AG09309 (cell line): ENCODE measurements at regions not wholly inside any gene's neighbourhood (a gene's known extent, or its start where the extent isn't known, plus 50 kb on each side); places are given as distances from the start of the nearest gene placed in this dataset.

Source experiments
- DNase-seq: peaks from one replicate; pipeline ENCODE4 v3.0.0-alpha.2; 2010; ENCODE audit warnings: low read depth
- H3K4me3 ChIP-seq: 2 replicates; pipeline ENCODE4 v1.5.1; 2011; ENCODE audit warnings: mild to moderate bottlenecking, low read depth, low read length, moderate library complexity; ENCODE audit not compliant: control insufficient read depth
- TF ChIP-seq, protein P1 (sequence below): IDR thresholded peaks from 2 replicates; pipeline ENCODE4 v1.5.1; 2011; ENCODE audit warnings: mild to moderate bottlenecking, low read depth, low read length, inconsistent platforms; ENCODE audit not compliant: insufficient read depth, control insufficient read depth; ENCODE audit errors: missing control alignments

DNA sequence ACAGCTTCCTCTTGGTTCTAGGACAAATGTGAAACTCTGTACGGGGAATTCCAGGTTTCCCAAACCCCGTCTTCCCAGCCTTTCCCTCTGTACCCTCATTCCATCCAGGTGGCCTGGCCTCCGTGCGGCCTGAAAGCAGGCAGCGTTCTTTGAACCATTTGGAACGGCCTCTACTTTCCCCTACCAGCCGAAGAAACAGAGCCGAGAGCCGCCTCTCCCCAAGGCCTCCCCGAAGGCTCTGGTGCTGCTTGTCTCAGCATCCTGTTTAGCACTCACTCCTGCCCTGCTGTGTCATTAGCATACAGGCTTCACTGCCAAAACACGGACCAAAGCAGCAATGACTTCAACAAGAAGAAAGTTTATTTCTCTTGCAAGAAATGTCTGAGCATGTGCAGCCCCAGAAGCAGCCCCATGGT lies 137.7 kb downstream of the HSD17B3 start:
- H3K4me3 ChIP-seq: no peak overlapping the region
- no peak for DNase-seq
- TF ChIP-seq, protein P1, sequence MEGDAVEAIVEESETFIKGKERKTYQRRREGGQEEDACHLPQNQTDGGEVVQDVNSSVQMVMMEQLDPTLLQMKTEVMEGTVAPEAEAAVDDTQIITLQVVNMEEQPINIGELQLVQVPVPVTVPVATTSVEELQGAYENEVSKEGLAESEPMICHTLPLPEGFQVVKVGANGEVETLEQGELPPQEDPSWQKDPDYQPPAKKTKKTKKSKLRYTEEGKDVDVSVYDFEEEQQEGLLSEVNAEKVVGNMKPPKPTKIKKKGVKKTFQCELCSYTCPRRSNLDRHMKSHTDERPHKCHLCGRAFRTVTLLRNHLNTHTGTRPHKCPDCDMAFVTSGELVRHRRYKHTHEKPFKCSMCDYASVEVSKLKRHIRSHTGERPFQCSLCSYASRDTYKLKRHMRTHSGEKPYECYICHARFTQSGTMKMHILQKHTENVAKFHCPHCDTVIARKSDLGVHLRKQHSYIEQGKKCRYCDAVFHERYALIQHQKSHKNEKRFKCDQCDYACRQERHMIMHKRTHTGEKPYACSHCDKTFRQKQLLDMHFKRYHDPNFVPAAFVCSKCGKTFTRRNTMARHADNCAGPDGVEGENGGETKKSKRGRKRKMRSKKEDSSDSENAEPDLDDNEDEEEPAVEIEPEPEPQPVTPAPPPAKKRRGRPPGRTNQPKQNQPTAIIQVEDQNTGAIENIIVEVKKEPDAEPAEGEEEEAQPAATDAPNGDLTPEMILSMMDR: no peak

DNA sequence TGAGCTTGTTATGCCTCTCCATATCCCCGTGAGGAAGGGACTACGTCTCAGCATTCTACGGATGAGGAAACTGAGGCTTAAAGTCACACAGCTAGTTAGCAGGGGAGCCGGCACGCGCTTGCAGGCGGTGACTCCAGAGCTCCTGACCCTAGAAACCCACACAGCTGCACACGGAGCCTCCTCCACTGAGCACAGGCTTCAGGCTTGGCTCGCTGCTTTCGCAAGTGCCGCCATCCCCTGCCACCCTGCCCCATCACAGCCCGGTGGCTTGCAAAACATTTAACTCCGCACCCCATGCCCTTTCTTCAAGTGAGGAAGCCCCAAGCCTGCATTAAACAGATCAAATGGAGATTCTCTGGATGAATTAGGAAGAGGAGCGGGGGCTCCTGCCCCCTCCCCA lies 138.3 kb downstream of the HSD17B3 start:
- TF ChIP-seq, protein P1: no peak
- no peak overlapping the region for H3K4me3 ChIP-seq
- no peak for DNase-seq

DNA sequence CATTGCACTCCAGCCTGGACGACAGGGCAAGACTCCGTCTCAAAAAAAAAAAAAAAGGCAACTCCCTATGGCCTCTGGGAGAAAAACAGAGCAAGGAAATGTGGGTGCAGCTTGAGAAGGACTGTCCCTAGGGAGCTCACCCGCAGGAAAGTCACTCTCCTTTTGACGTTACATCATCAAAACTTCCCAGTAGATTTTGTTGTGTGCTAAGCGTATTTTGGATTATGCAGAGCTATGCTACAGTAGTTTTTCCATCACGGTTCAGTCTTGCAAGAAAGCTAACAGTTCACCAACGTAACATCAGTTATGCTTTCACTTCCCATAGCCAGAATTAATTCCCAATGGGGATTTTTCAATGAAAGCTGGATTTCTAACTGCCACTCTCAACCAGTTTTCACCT lies 138.8 kb downstream of the HSD17B3 start:
- H3K4me3 ChIP-seq: no peak overlapping the region
- no peak for DNase-seq
- TF ChIP-seq, protein P1: no peak

DNA sequence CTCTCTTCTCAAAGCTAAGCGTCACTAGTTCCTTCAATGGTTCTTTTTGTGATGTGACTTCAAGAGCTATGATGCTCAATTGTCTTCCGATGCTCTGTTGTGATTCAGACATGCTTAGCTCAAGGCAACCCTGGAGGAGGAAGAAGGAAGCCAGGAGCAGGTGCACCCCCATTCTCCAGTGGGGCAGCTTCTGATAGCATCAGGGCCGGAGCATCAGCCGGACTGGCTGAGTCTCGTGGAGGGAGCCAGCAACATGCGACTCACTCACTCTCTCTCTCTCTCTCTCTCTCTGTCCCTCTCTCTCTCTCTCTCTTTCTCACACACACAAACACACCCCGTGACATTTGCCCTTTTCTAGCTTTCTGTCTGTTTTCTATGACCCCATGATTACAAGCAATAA lies 140.2 kb downstream of the HSD17B3 start:
- no peak overlapping the region for H3K4me3 ChIP-seq
- no peak for DNase-seq
- TF ChIP-seq, protein P1: no peak

DNA sequence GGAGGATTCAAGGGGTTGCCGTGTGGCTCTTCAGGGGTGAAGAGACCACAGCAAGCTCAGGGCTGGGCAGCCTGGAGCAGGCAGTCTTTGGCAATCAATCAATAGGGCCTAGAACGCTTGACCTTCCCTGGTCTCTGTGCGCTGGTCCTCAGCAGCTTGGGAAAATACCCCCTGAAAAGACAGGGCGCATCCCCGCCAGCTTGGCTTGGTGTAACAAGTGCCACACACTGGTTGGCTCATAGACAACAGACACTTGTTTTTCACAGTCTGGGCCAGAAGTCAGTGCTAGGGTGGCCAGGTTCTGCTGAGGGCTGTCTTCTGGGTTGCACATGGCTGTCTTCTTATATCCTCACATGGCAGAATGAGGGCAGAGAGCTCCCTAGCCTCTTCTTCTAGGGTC lies 141.1 kb downstream of the HSD17B3 start:
- no peak for DNase-seq
- TF ChIP-seq, protein P1: no peak
- H3K4me3 ChIP-seq: no peak overlapping the region

DNA sequence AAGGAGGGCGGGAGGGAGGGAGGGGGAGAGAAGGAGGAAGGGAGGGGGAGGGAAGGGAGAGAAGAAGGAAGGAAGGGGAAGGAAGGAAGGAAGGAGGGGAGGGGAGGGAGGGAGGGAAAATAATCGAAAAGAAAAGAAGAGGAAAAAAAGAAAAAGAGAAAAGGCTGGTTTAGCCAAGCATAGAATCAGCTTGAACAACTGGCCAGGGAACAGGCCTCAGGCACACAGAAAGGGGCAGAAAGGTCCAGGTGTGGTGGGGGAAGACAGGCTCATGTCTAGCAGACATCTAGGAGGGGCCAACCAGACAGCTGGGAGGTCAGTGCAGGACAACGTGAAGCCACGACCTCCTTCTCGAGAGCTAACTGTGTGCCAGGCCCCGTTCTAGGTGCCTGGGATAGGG lies 141.8 kb downstream of the HSD17B3 start:
- DNase-seq: no peak
- TF ChIP-seq, protein P1: no peak

DNA sequence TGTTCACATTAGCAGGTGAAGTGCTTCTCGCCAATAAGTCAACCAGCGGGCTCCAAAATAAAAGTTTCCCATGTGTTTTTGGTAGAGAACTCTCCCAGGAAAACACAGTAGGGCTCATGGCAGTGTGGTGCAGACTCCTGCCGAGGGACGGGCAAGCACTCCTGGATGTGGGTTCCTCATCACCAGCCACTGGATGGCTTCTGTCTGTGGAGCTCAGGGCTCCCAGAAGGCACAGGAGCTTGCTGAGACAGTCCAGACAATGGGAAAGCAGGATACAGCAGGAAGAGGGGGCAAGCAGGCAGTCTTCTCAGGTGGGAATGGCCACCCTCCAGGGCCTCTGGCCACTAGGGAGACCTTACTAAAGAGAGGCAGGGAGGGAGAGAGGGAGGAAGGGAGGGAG lies 142.4 kb downstream of the HSD17B3 start:
- TF ChIP-seq, protein P1: no peak
- DNase-seq: no peak
- no peak overlapping the region for H3K4me3 ChIP-seq

More for the DNA sequence above, 141.8 kb downstream of the HSD17B3 start:
- no peak overlapping the region for H3K4me3 ChIP-seq
